KBM-7 (cell line): ENCODE measurements at regions not wholly inside any gene's neighbourhood (a gene's known extent, or its start where the extent isn't known, plus 50 kb on each side); places are given as distances from the start of the nearest gene placed in this dataset.
A peak's percentile ranks its signal among the peaks of the same experiment; 100 is the strongest.

Experiments
- DNase-seq: peaks from one replicate; pipeline ENCODE4 v3.0.0-alpha.2; 2015
- in situ Hi-C: fragments of 300-500 bp; cut with MboI; formaldehyde crosslinking; loops from 2 replicates; pipeline ENCODE4 v1.14.3; 2020; ENCODE audit warnings: low sequenced_read_pairs, low pct_unique_long_range_greater_than_20kb, mixed read lengths

- no peak for DNase-seq
- in situ Hi-C loops = no loop called here
These were observed 248.7 kb downstream of the ADGRG6 start for GRCh38 chr6:142550310-142551063.

DNA sequence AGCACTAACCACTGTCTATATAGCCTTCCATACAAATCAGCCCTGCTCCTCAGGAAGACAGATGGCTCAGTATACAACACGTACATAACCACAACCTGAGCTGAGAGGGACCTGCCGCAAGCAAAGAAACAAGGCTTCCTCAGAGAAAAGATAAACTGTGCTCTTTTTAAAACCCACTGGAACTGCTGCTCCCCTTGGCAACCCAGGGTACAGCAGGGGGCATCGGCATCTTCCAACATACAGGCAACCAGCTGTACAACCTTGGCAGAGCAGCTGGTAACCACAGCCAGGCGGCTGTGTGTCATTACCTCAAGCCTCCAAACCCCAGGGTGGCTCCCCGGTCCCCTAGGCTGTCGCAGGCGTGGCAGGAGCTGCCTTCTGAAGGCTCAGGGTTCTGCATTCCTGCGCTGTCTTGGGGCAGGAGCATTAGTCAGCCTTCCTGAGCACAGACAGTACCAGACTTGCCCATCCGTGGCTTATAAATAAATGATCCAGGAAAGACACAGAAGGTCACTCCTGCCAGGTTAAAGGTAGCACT lies 249.5 kb downstream of the ADGRG6 start:
- in situ Hi-C loops = no loop called here
- DNase-seq = no peak

GRCh38 chr6:142558786-142559185 lies 257.0 kb downstream of the ADGRG6 start:
- DNase-seq = no peak
- in situ Hi-C loops = no loop called here

- DNase-seq = no peak
- in situ Hi-C loops = no loop called here
These were observed 259.9 kb downstream of the ADGRG6 start for GRCh38 chr6:142561511-142562265.

DNA sequence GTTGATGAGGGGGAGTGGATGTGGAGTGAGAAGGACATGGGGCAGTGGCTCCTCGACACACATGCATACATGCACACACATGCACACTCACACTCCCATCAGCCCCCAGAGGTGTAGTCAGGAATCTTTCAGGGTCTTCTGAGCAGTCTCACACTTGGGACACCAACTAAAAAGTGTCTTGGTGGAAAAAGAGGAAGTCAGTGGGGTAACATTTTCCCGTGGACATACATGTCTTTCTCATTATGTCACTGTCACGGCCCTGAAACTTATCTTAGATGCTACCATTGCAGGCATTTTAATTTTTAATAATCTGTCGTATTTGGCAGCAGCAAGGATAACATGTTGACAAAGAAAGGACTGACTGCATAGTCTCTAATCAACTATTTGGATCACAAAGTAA lies 261.1 kb downstream of the ADGRG6 start:
- in situ Hi-C loops = no loop called here
- no peak for DNase-seq

DNA sequence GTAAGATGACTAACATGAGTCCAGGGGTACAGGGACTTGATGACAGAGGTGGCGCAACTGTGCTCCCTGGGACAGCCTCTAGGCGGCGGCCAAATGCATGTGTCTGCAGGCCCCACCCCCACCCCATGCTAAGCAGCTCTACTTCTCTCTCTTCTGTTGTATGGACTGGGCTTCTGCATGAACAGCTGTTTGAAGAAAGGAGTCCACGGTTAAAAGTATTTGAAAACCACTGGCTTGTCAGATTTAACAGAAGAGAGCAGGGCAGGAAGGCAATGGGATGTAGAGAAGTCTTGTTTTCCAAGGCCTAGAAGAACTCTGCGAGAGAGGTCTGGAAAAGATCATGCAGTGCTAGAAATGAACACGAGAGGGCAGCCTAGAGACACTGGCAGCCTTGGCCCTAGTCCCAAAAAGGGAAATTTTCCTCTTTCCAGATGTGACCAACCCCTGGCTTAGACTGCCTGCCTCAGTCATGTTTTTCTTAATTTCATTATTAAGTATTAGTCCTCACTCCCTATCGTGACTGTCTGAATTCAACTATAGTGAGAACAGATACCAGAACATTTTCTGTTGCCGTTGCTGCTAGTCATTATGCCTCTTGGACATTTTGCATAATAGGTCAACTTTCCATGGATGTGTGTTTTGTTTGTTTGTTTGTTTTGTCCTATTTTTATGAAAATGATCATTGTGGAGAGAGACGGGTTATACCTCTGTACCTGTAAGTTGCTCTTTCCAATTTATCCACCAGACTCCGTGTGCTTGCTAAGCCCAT lies 265.0 kb downstream of the ADGRG6 start:
- in situ Hi-C loops = no loop called here
- peak; percentile 77 for DNase-seq

GRCh38 chr6:142567461-142567860 lies 265.7 kb downstream of the ADGRG6 start:
- in situ Hi-C loops = no loop called here
- no peak for DNase-seq

DNA sequence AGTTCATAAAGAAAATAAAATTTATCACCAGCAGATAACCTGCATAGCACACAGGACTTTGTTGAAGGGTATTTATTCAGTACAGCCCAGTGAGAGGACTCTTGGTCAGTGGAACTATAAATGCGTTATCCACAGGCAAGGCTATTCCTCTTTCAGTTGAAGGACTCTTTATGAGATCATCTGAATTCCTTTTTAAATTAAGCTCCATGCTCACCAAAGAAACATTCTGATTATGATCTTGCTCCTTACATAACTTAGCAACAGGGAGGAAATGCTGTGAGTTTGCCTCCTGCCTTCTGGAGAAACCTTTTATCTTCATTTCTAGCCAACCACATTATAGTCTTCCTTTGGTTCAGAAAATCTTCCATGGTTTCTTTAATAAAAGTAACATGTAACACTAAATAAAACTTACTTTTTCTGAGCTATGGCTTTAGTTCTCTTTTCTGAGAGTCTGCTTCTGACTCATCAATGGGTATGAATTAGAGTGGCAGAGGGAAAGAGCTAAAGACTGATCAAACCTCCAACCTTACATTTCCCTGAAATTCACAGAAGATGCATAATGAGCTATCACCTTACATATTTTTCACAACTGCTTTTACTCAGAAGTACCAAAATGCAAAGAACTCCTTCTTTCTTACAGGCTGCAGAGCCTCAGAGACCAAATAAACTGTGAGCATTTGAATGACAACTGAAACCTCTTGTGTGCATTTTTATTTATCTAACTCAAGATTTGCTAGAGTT lies 267.2 kb downstream of the ADGRG6 start:
- DNase-seq = no peak
- in situ Hi-C loops = no loop called here

DNA sequence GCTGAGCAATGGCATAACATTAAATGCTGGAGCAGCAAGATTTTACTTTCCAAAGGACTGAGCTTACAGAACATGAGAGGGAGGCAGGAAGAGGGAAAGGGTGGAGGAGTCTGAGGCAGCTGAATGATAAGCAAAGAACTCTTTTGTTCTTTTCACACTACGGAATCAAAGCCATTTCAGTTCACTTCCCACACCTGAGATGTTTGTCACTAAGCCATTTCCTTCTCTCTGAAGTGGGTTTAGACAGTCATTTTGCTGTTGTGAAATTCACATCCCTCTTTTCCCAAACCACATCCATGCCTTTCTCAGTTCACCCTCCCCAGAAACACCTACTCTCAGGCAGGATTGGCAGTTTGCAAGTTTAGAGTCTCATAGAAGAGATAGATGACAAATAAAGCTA lies 267.9 kb downstream of the ADGRG6 start:
- no peak for DNase-seq
- in situ Hi-C loops = no loop called here

DNA sequence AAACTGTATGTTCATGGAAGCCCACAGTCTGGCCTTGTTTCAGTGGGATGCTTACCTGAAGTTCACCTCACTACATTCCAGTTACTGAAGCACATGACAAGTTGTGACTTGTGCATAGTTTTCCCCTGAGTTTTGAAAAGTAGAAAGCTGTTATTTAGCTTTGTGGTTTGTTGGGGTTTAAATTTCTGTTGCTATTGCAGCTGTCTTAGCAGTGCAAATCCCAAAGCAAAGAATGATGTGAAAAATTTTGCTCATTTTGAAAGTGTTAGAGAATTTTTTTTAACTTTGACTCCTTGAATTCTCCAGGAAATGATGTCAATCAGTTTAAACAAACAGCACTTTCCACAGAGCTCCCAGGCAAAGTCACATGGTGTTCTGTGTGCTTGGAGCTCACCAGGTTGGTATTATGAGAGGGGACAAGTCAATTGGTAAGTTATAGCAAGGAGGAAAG lies 268.4 kb downstream of the ADGRG6 start:
- in situ Hi-C loops = no loop called here
- no peak for DNase-seq

DNA sequence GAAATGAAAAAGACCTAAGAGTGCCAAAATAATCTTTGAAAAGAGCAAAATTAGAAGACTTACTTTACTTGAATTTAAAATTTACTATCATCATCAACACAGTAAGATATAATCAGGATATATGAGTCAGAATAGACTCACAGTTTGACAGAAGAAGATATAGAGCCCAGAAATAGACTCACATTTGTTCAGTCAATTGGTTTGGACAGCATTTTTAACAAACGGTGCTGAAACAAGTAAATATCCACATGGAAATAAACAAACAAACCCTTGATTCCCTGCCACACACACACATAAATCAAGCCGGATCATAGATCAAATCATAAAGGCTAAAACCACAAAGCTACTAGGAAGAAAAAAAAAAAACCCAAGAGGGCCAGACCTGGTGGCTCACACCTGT lies 291.1 kb downstream of the ADGRG6 start:
- in situ Hi-C loops = no loop called here
- no peak for DNase-seq

DNA sequence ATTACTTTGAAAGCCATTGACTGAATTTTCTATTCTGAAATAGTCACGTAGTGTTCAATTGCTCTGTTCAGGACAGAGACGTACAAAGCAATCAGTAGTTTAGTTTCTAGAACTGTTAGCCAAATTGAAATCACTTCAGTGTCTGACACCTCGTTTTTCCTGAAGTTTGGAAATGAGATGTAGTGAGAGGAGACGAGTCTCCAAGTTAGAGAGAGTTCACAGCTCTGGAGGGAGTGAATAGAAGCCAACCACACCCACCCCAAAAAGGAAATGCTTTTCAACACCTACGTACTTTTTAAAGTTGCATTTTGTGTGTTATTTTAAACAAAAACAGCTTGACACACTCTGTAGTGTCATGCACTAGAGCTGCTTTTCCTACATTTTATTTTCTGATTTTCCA lies 296.0 kb downstream of the ADGRG6 start:
- DNase-seq = no peak
- in situ Hi-C loops = no loop called here

- in situ Hi-C loops = no loop called here
- DNase-seq = no peak
These were observed 299.6 kb downstream of the ADGRG6 start for GRCh38 chr6:142601427-142601826.

DNA sequence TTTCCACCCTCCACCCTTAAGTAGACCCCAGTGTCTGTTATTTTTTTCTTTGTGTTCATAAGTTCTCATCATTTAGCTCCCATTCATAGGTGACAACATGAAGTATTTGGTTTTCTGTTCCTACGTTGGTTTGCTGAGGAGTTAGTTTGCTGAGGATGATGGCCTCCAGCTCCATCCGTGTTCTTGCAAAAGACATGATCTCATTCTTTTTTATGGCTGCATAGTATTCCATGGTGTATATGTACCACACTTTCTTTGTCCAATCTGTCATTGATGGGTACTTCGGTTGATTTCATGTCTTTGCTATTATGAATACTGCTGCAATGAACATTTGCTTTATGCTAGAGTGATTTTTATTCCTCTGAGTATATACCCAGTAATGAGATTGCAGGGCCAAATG lies 301.2 kb downstream of the ADGRG6 start:
- in situ Hi-C loops = no loop called here

DNA sequence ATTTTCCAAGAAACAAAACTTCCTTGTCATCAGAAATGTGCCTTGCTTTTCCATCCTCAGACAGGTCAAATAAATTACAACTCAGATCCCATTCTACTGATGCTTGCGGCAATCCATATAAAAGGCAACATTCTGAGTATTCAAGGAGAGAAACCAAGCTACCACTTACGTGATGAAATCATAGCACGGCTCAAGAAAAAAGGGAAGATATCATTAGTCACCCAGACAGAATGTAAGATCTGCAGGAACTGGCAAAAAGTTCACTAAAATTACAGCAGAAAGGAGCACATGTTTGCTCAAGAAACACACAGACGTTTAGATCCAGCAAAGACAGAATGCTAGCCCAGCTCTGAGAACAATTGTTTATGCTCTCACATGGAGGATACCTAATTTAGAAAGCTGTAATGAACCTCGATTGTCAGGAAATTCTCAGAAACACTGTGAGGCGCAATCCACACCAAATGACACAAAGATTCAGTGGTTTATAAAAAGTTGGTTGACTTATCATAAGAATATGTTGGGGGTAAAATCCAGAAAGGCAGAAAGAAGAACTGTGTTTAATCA lies 304.2 kb downstream of the ADGRG6 start:
- DNase-seq = no peak
- in situ Hi-C loops = no loop called here

More for the DNA sequence above, 301.2 kb downstream of the ADGRG6 start:
- no peak for DNase-seq

DNA sequence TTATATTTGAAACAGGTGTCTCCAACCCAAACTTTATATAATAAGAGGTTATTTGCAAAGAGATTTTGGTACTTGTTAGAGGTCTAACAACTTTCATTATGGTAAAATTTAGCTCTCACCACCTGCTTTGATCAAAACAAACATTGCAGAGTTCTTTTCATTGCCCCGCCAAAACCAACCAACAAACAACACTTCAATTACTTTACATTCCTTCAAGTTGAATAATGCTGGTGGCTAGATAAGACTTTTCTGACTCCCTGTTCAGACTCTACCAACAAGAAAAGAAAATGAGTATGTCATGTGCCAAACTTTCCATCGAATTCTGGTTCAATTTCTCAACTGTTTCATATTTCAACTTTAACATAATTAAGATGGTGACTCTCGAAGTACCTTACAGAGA lies 311.1 kb downstream of the ADGRG6 start:
- in situ Hi-C loops = no loop called here
- no peak for DNase-seq

GRCh38 chr6:142613981-142614380 lies 312.2 kb downstream of the ADGRG6 start:
- in situ Hi-C loops = no loop called here
- no peak for DNase-seq

- no peak for DNase-seq
- in situ Hi-C loops = no loop called here
These were observed 315.4 kb downstream of the ADGRG6 start for GRCh38 chr6:142617158-142617557.

GRCh38 chr6:142621822-142622221 lies 320.0 kb downstream of the ADGRG6 start:
- in situ Hi-C loops = no loop called here
- DNase-seq = no peak
